SW480 (cell line): ENCODE measurements at regions not wholly inside any gene's neighbourhood (a gene's known extent, or its start where the extent isn't known, plus 50 kb on each side); places are given as distances from the start of the nearest gene placed in this dataset.
"Not testable (repeated sequence)": the region's sequence is repeated elsewhere in the genome, so short reads cannot be mapped to it uniquely, and the experiment has no call there.

ENCODE experiments used
- DNase-seq: peaks from one replicate; pipeline ENCODE4 v3.0.0-alpha.2; 2016; ENCODE audit warnings: low spot score

- no peak for DNase-seq
Measured at GRCh38 chr5:145568581-145568980, 266.6 kb downstream of the PRELID2 start.

GRCh38 chr5:145562931-145563330 lies 272.2 kb downstream of the PRELID2 start:
- no peak for DNase-seq

- DNase-seq, result no peak
Measured at GRCh38 chr5:145558288-145558687, 276.9 kb downstream of the PRELID2 start.

GRCh38 chr5:145557345-145557744 lies 277.8 kb downstream of the PRELID2 start:
- no peak for DNase-seq

- DNase-seq, result peak; percentile 14
Measured at GRCh38 chr5:145554399-145554798, 280.7 kb downstream of the PRELID2 start.

- DNase-seq, result no peak
Measured at GRCh38 chr5:145553177-145553576, 282.0 kb downstream of the PRELID2 start.

GRCh38 chr5:145551714-145552113 lies 283.4 kb downstream of the PRELID2 start:
- DNase-seq, result no peak

GRCh38 chr5:145548097-145548496 lies 287.0 kb downstream of the PRELID2 start:
- no peak for DNase-seq

GRCh38 chr5:145544401-145544800 lies 290.7 kb downstream of the PRELID2 start:
- DNase-seq, result no peak

- peak; percentile 31 for DNase-seq
Measured at GRCh38 chr5:145543968-145544367, 291.2 kb downstream of the PRELID2 start.

- no peak for DNase-seq
Measured at GRCh38 chr5:145540375-145540774, 294.8 kb downstream of the PRELID2 start.

GRCh38 chr5:145539201-145539600 lies 295.9 kb downstream of the PRELID2 start:
- no peak for DNase-seq

GRCh38 chr5:145536133-145536532 lies 299.0 kb downstream of the PRELID2 start:
- DNase-seq, result no peak

- no peak for DNase-seq
Measured at GRCh38 chr5:145531038-145531734, 304.0 kb downstream of the PRELID2 start.

GRCh38 chr5:145521523-145521922 lies 313.6 kb downstream of the PRELID2 start:
- no peak for DNase-seq

- DNase-seq, result no peak
Measured at GRCh38 chr5:145521066-145521465, 314.1 kb downstream of the PRELID2 start.

GRCh38 chr5:145520335-145520734 lies 314.8 kb downstream of the PRELID2 start:
- DNase-seq, result no peak

GRCh38 chr5:145517588-145517987 lies 317.6 kb downstream of the PRELID2 start:
- not testable (repeated sequence) for DNase-seq

GRCh38 chr5:145511351-145511750 lies 323.8 kb downstream of the PRELID2 start:
- DNase-seq, result no peak

- no peak for DNase-seq
Measured at GRCh38 chr5:145510769-145511168, 324.4 kb downstream of the PRELID2 start.

- DNase-seq, result no peak
Measured at GRCh38 chr5:145510324-145510723, 324.8 kb downstream of the PRELID2 start.

- no peak for DNase-seq
Measured at GRCh38 chr5:145509336-145510136, 325.6 kb downstream of the PRELID2 start.

GRCh38 chr5:145506185-145506850 lies 328.8 kb downstream of the PRELID2 start:
- no peak for DNase-seq
